Gastroesophageal sphincter (tissue), 4 donors: ENCODE measurements at regions not wholly inside any gene's neighbourhood (a gene's known extent, or its start where the extent isn't known, plus 50 kb on each side); places are given as distances from the start of the nearest gene placed in this dataset.
"Not testable (repeated sequence)": the region's sequence is repeated elsewhere in the genome, so short reads cannot be mapped to it uniquely, and the experiment has no call there.

Experiments used
- ATAC-seq: fragments of 150-250 bp; one replicate; pipeline ENCODE4 v1.9.1; 2016; ENCODE audit warnings: mild to moderate bottlenecking, moderate library complexity
- H3K27ac ChIP-seq, 4 donors: fragments of 200-600 bp; sonication (generic) in 3 of 4; 1 replicate in 3 of 4; 2 replicates in 1 of 4; pipeline ENCODE4 v1.5.1; 2016 to 2019
- H3K27me3 ChIP-seq: fragments of 200-600 bp; sonication (generic); one replicate; pipeline ENCODE4 v1.5.1; 2019
- H3K36me3 ChIP-seq, 2 donors: fragments of 200-600 bp; sonication (generic); one replicate each; pipeline ENCODE4 v1.5.1; 2019; ENCODE audit warnings: control low read depth in 1 of 2
- H3K4me1 ChIP-seq, 3 donors: fragments of 200-600 bp; sonication (generic); 1 replicate in 2 of 3; 2 replicates in 1 of 3; pipeline ENCODE4 v1.5.1; 2016 to 2019; ENCODE audit warnings: control low read depth in 2 of 3
- H3K4me3 ChIP-seq, 2 donors: fragments of 200-600 bp; sonication (generic); one replicate each; pipeline ENCODE4 v1.5.1; 2019; ENCODE audit warnings: mild to moderate bottlenecking in 1 of 2, moderate library complexity in 1 of 2
- H3K9me3 ChIP-seq, 3 donors: fragments of 200-600 bp; sonication (generic); one replicate each; pipeline ENCODE4 v1.5.1; 2017 to 2019; ENCODE audit warnings: control low read depth in 2 of 3
- EP300 ChIP-seq: sonication (generic); formaldehyde crosslinking; IDR thresholded peaks from one replicate; pipeline ENCODE4 v1.6.1; 2017; ENCODE audit warnings: antibody characterized with exemption, mild to moderate bottlenecking
- POLR2A ChIP-seq, 2 donors: fragments of 450-650 bp; IDR thresholded peaks; one replicate each; pipeline ENCODE4 v1.6.1; 2017; ENCODE audit warnings: antibody characterized with exemption in 2 of 2, mild to moderate bottlenecking in 2 of 2, moderate library complexity in 1 of 2
- POLR2AphosphoS5 ChIP-seq: sonication (generic); formaldehyde crosslinking; IDR thresholded peaks from one replicate; pipeline ENCODE4 v1.6.1; 2017; ENCODE audit warnings: antibody characterized with exemption
- WGBS, 2 donors: methylation state at CpG; one replicate each; pipeline ENCODE4 v1.1.5; 2018; ENCODE audit warnings: low coverage in 1 of 2; 5-methylcytosine and 5-hydroxymethylcytosine counted together
- TF ChIP-seq, protein P1 (sequence below), 4 experiments: fragments of 200-600 bp in 2 of 4; fragments of 450-650 bp in 2 of 4; sonication (generic) in 1 of 4; IDR thresholded peaks; one replicate each; pipeline ENCODE4 v1.5.1; 2017 to 2019; ENCODE audit warnings: antibody characterized with exemption in 4 of 4, mild to moderate bottlenecking in 2 of 4, moderate library complexity in 2 of 4

DNA sequence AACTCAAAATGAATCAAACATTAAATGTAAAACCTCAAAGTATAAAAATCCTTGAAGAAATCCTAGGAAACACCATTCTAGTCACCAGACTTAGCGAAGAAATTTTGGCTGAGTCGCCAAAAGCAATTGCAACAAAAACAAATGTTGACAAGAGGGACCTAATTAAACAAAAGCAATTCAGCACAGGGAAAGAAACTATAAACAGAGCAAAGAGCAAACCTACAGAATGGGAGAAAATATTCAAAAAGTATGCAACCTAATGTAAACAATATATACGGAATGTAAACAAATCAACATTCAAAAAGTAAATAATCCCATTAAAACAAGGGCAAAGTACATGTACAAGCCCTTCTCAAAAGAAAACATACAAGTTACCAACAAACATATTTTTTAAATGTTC, 974.7 kb downstream of the TRAM1L1 start:
- no peaks in the 10 kb centered on the region for H3K27me3 ChIP-seq
- no peak overlapping the region for H3K4me3 ChIP-seq
- no peaks in the 10 kb centered on the region for H3K4me1 ChIP-seq
- 86 to 87% methylated on average over 1 to 3 of the region's 3 CpGs for WGBS, 2 donors
- H3K9me3 ChIP-seq: peaks cover 0 to 5% (median 0%) of the 10 kb centered on the region in 3 donors
- no peaks in the 10 kb centered on the region for H3K36me3 ChIP-seq
- ATAC-seq: no peak
- no peak overlapping the region for H3K27ac ChIP-seq
- TF ChIP-seq POLR2AphosphoS5 (no peak), POLR2A (IDR thresholded peaks at IDR 0.05) (no peak)

GRCh38 chr4:116108606-116109005, 976.8 kb downstream of the TRAM1L1 start:
- Histone ChIP-seq H3K36me3 (no peaks in the 10 kb centered on the region), H3K27me3 (no peaks in the 10 kb centered on the region), H3K27ac (no peak overlapping the region), H3K4me3 (no peak overlapping the region), H3K9me3 (no peaks in the 10 kb centered on the region), H3K4me1 (no peaks in the 10 kb centered on the region)
- WGBS, 2 donors: 75% methylated on average over 5 to 8 of the region's 8 CpGs
- no peak for ATAC-seq
- TF ChIP-seq EP300 (no peak), POLR2A (IDR thresholded peaks at IDR 0.05) (no peak), POLR2AphosphoS5 (no peak)
- TF ChIP-seq, protein P1, sequence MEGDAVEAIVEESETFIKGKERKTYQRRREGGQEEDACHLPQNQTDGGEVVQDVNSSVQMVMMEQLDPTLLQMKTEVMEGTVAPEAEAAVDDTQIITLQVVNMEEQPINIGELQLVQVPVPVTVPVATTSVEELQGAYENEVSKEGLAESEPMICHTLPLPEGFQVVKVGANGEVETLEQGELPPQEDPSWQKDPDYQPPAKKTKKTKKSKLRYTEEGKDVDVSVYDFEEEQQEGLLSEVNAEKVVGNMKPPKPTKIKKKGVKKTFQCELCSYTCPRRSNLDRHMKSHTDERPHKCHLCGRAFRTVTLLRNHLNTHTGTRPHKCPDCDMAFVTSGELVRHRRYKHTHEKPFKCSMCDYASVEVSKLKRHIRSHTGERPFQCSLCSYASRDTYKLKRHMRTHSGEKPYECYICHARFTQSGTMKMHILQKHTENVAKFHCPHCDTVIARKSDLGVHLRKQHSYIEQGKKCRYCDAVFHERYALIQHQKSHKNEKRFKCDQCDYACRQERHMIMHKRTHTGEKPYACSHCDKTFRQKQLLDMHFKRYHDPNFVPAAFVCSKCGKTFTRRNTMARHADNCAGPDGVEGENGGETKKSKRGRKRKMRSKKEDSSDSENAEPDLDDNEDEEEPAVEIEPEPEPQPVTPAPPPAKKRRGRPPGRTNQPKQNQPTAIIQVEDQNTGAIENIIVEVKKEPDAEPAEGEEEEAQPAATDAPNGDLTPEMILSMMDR (IDR thresholded peaks at IDR 0.05): no peak

DNA sequence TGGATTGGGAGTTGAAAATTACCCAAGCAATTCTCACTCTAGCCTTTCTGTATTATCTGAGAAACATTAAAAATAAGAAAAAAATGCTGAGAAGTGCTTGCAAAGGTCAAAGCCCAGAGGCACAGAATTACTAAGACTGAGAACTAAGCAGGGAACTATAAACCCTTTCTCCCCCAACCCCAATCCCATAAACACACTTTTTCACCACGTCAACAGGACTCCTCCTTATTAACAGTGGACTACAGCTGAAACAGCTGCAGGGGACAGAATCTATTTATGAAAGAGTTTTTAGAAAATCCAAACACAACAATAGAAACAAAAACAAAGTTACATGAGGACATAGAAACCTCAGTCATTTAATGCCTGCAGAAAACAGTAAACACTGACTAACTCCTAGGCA, 984.1 kb downstream of the TRAM1L1 start:
- Histone ChIP-seq H3K4me3 (no peak overlapping the region), H3K27ac (no peak overlapping the region), H3K9me3 (peaks cover 0 to 14% (median 0%) of the 10 kb centered on the region in 3 donors), H3K4me1 (no peaks in the 10 kb centered on the region), H3K27me3 (no peaks in the 10 kb centered on the region), H3K36me3 (no peaks in the 10 kb centered on the region)
- WGBS, 2 donors: 44 to 47% methylated on average over 1 of the region's 1 CpG
- no peak for ATAC-seq
- TF ChIP-seq, protein P1 (IDR thresholded peaks at IDR 0.05): no peak
- no peak for TF ChIP-seq POLR2AphosphoS5
- TF ChIP-seq EP300: no peak
- no peak for TF ChIP-seq POLR2A (IDR thresholded peaks at IDR 0.05)

DNA sequence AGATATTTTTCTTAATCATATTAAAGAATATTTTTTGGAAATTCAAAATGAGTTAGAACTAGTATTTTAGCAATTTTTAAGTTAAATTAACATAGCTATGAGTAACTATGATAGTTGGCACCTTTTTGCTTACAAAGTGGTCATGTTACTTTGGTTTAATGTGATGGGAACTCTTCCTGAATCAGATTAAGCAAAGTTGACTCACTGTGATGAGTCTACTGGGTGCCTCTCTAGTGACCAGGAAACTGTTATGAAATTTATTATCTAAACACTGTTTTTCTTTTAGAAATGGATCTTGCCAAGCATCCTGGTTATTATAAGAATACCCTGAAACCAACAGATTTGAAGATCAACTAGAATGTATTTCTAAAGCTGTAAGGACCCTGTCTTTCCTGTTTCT, 985.8 kb downstream of the TRAM1L1 start:
- Histone ChIP-seq H3K9me3 (peaks cover 0 to 14% (median 0%) of the 10 kb centered on the region in 3 donors), H3K4me3 (no peak overlapping the region), H3K27ac (no peak overlapping the region), H3K27me3 (no peaks in the 10 kb centered on the region), H3K36me3 (no peaks in the 10 kb centered on the region), H3K4me1 (no peaks in the 10 kb centered on the region)
- TF ChIP-seq POLR2AphosphoS5 (no peak), EP300 (no peak), POLR2A (IDR thresholded peaks at IDR 0.05) (no peak)
- TF ChIP-seq, protein P1 (IDR thresholded peaks at IDR 0.05): no peak
- ATAC-seq: no peak

- H3K4me3 ChIP-seq, H3K27me3 ChIP-seq, H3K4me1 ChIP-seq, H3K36me3 ChIP-seq, H3K27ac ChIP-seq, ATAC-seq: not testable (repeated sequence)
- 83 to 94% methylated on average over 1 to 3 of the region's 3 CpGs for WGBS, 2 donors
- H3K9me3 ChIP-seq: peaks cover 0 to 14% (median 0%) of the 10 kb centered on the region in 3 donors
These were observed 983.9 kb upstream of the NDST4 start for GRCh38 chr4:116097353-116097752.

- Histone ChIP-seq H3K4me1 (no peaks in the 10 kb centered on the region), H3K27ac (no peak overlapping the region), H3K9me3 (peaks cover 0 to 8% (median 0%) of the 10 kb centered on the region in 3 donors), H3K36me3 (no peaks in the 10 kb centered on the region), H3K27me3 (no peaks in the 10 kb centered on the region), H3K4me3 (no peak overlapping the region)
- ATAC-seq: no peak
- 56 to 64% methylated on average over 3 of the region's 3 CpGs for WGBS, 2 donors
- no peak for TF ChIP-seq POLR2AphosphoS5
- TF ChIP-seq, protein P1 (IDR thresholded peaks at IDR 0.05): no peak
- TF ChIP-seq POLR2A (IDR thresholded peaks at IDR 0.05): no peak
- no peak for TF ChIP-seq EP300
These were observed 979.5 kb upstream of the NDST4 start for GRCh38 chr4:116092961-116093360.
